ENCODE measurements at regions not wholly inside any gene's neighbourhood (a gene's known extent, or its start where the extent isn't known, plus 50 kb on each side); places are given as distances from the start of the nearest gene placed in this dataset.

DNA sequence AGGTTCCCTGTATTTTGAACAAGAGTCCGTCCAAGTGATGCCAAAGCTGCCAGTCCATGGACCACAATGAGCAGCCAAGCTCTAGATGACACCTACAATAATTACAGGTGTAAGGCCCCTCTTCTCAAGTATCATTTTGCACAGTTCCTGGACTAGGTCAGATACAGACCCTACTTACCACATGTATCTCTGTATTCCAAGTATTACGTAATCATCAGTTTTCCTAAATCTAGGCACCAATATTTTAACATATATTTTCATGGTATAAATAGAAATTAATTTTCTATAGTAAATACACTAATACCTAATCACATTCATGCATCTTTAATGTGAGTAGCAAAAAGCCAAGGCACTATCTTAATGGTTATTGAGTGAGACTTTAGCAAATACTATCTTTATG is 157.0 kb upstream of the PRSS1 start:
- no peak for ATAC-seq (ENCODE audit: low FRiP score in 2 of 2)
- 84 to 95% methylated on average over 2 of the region's 2 CpGs for WGBS, 2 donors

DNA sequence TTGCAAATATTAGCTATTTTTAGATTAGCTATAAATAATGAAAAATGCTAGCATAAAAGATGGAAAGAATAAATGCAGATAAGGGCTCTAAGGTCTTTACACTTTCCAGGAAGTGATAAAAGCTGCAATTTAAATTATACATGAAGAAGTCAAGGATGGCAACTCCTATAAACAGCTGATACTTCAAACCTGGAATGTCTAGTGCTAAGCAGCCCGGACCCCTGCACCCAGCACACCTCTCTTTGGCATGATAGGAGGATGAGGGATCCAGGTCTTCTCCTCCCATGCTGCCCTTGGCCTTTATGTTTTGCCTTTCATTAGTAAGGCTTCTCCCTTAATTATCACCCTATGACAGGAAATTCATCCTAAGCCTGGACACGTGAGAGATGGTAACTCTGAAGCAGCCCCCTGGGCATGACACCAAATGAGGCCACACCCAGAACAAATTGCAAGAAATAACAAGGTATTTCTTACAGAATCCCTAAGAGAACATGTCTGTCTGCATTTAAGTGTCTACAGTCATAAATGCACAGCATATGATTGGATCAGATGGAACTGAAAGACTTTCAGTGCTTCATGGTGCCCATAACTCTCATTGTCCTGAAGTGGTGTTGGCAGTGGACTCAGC is 158.3 kb upstream of the PRSS1 start:
- ATAC-seq (ENCODE audit: low FRiP score in 2 of 2) = no peak
- H3K4me1 ChIP-seq = no peaks in the 10 kb centered on the region
- no peak overlapping the region for H3K4me3 ChIP-seq
- 54 to 64% methylated on average over 2 of the region's 2 CpGs for WGBS, 2 donors
- no peak for DNase-seq
- no peaks in the 10 kb centered on the region for H3K9me3 ChIP-seq
- no peaks in the 10 kb centered on the region for H3K27me3 ChIP-seq
- H3K36me3 ChIP-seq = no peaks in the 10 kb centered on the region
- no peak overlapping the region for H3K27ac ChIP-seq
- no peak for TF ChIP-seq POLR2A (IDR thresholded peaks at IDR 0.05)
- no peak for TF ChIP-seq EP300 (IDR thresholded peaks at IDR 0.05)
- TF ChIP-seq, protein P1, sequence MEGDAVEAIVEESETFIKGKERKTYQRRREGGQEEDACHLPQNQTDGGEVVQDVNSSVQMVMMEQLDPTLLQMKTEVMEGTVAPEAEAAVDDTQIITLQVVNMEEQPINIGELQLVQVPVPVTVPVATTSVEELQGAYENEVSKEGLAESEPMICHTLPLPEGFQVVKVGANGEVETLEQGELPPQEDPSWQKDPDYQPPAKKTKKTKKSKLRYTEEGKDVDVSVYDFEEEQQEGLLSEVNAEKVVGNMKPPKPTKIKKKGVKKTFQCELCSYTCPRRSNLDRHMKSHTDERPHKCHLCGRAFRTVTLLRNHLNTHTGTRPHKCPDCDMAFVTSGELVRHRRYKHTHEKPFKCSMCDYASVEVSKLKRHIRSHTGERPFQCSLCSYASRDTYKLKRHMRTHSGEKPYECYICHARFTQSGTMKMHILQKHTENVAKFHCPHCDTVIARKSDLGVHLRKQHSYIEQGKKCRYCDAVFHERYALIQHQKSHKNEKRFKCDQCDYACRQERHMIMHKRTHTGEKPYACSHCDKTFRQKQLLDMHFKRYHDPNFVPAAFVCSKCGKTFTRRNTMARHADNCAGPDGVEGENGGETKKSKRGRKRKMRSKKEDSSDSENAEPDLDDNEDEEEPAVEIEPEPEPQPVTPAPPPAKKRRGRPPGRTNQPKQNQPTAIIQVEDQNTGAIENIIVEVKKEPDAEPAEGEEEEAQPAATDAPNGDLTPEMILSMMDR (IDR thresholded peaks at IDR 0.05) = no peak
- no peak for TF ChIP-seq POLR2AphosphoS5 (IDR thresholded peaks at IDR 0.05)

More for the DNA sequence above, 157.0 kb upstream of the PRSS1 start:
- Histone ChIP-seq H3K27me3 (no peaks in the 10 kb centered on the region), H3K36me3 (no peaks in the 10 kb centered on the region), H3K27ac (no peak overlapping the region), H3K4me1 (no peaks in the 10 kb centered on the region), H3K9me3 (no peaks in the 10 kb centered on the region), H3K4me3 (no peak overlapping the region)
- TF ChIP-seq, protein P1 (IDR thresholded peaks at IDR 0.05) = no peak
- no peak for TF ChIP-seq POLR2AphosphoS5 (IDR thresholded peaks at IDR 0.05)
- TF ChIP-seq POLR2A (IDR thresholded peaks at IDR 0.05) = no peak
- no peak for TF ChIP-seq EP300 (IDR thresholded peaks at IDR 0.05)
- DNase-seq = no peak

DNA sequence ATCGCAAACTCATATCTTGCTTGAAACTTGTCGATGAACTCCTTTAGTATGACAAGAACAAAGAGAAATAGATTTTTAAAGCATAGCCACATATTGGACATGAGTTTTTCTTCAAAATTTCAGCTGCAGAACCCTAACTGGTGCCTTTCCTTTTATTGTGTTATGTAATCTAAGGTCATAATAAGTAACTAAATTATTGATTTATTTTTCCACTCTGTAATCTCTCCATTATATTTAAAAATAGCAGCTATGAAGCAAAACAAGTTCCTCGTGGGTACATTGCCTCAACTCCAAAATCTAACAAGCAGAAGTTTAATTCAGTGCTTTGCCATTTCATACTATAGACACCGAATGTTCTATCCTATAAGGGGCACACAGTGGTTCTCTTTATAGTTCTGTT is 159.2 kb upstream of the PRSS1 start:
- Histone ChIP-seq H3K4me1 (no peaks in the 10 kb centered on the region), H3K4me3 (no peak overlapping the region), H3K27ac (no peak overlapping the region), H3K9me3 (no peaks in the 10 kb centered on the region), H3K36me3 (no peaks in the 10 kb centered on the region), H3K27me3 (no peaks in the 10 kb centered on the region)
- TF ChIP-seq POLR2A (IDR thresholded peaks at IDR 0.05) (no peak), EP300 (IDR thresholded peaks at IDR 0.05) (no peak), POLR2AphosphoS5 (IDR thresholded peaks at IDR 0.05) (no peak)
- TF ChIP-seq, protein P1 (IDR thresholded peaks at IDR 0.05) = no peak
- 77% methylated on average over 4 of the region's 4 CpGs for whole genome bisulfite sequencing, 2 donors
- ATAC-seq (ENCODE audit: low FRiP score in 2 of 2) (no peak), DNase-seq (no peak)

DNA sequence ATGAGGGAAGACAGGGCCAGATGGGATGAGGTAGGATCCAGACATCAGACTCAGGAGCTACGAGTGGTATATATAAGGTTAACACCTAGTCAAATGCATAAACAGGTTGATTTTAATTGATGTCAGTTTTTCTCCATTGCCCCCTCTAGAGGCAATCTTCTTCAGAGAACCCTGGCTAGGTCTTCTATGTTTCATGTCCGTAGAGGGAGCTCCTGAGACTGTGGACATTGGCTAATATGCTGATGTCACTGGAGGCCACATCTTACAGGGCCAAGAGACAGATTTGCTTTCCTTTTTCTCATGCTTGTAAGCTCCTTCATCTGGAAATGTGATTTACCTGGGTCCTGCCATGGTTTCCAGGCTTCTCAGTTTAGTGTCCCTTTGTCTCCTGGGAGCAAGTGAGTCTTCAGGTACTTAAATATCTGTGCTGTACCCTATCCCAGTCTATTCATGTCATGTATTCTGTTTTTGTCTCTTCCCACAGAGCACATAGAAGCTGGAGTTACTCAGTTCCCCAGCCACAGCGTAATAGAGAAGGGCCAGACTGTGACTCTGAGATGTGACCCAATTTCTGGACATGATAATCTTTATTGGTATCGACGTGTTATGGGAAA is 161.6 kb upstream of the PRSS1 start:
- Histone ChIP-seq H3K27me3 (no peaks in the 10 kb centered on the region), H3K4me1 (no peaks in the 10 kb centered on the region), H3K36me3 (no peaks in the 10 kb centered on the region), H3K4me3 (no peak overlapping the region), H3K27ac (no peak overlapping the region), H3K9me3 (no peaks in the 10 kb centered on the region)
- no peak for TF ChIP-seq EP300 (IDR thresholded peaks at IDR 0.05)
- TF ChIP-seq POLR2A (IDR thresholded peaks at IDR 0.05) = no peak
- TF ChIP-seq, protein P1 (IDR thresholded peaks at IDR 0.05) = no peak
- no peak for TF ChIP-seq POLR2AphosphoS5 (IDR thresholded peaks at IDR 0.05)
- no peak for DNase-seq
- peak in 1 of 2 donors; percentile 61 for ATAC-seq (ENCODE audit: low FRiP score in 2 of 2)
- WGBS, 2 donors = 59 to 66% methylated on average over 5 of the region's 5 CpGs

DNA sequence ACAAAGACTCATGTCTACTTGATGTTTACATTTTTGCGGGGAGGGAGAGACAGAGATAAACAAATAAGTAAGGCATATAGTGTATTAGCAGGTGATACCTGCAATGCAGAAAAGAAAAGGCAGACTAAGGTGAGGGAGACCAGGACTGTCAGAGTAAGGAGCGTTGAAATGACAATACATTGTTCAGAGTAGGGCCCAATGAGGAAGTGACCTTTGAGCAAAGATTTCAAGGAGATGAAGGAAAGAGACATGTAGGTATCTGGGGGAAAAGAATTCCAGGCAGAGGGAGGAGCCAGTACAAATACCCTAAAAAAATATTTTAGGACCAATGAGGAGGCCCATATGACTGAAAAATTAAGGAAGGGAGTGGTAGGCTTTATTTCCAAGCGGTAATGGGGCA is 162.7 kb upstream of the PRSS1 start:
- TF ChIP-seq POLR2AphosphoS5 (IDR thresholded peaks at IDR 0.05) = no peak
- TF ChIP-seq EP300 (IDR thresholded peaks at IDR 0.05) = no peak
- TF ChIP-seq, protein P1 (IDR thresholded peaks at IDR 0.05) = no peak
- TF ChIP-seq POLR2A (IDR thresholded peaks at IDR 0.05) = no peak
- Histone ChIP-seq H3K4me1 (no peaks in the 10 kb centered on the region), H3K36me3 (no peaks in the 10 kb centered on the region), H3K27ac (no peak overlapping the region), H3K4me3 (no peak overlapping the region), H3K27me3 (no peaks in the 10 kb centered on the region), H3K9me3 (no peaks in the 10 kb centered on the region)
- no peak for ATAC-seq (ENCODE audit: low FRiP score in 2 of 2)
- no peak for DNase-seq
- WGBS, 2 donors = 77 to 82% methylated on average over 3 of the region's 3 CpGs

Data from upper lobe of left lung (tissue), 6 donors.